CD8-positive, alpha-beta memory T cell (primary cell): ENCODE measurements at regions not wholly inside any gene's neighbourhood (a gene's known extent, or its start where the extent isn't known, plus 50 kb on each side); places are given as distances from the start of the nearest gene placed in this dataset.
"Not testable (repeated sequence)": the region's sequence is repeated elsewhere in the genome, so short reads cannot be mapped to it uniquely, and the experiment has no call there.

Source experiments
- CTCF ChIA-PET: fragments of 350-600 bp; sonication (Branson Sonifier 250); formaldehyde crosslinking; loops from one replicate; lab custom pipeline; 2021; ENCODE audit warnings: antibody characterized with exemption; lab: Charles Lee
- POLR2A ChIA-PET: fragments of 350-600 bp; sonication (Branson Sonifier 250); formaldehyde crosslinking; loops from one replicate; lab custom pipeline; 2021; ENCODE audit warnings: antibody characterized with exemption; lab: Charles Lee
- DNase-seq, 5 donors: peaks; one replicate each; pipeline versions ENCODE4 v3.0.0 to v3.0.0-alpha.2; 2020 to 2022; ENCODE audit warnings: mixed read lengths in 1 of 5
- H3K27ac ChIP-seq: one replicate; pipeline ENCODE4 v1.7.0; 2013; ENCODE audit warnings: low read depth, mild to moderate bottlenecking, low read length, moderate library complexity
- H3K27me3 ChIP-seq: 2 replicates; pipeline ENCODE4 v1.7.0; 2013; ENCODE audit warnings: low read length, mild to moderate bottlenecking; ENCODE audit not compliant: insufficient read depth, poor library complexity, severe bottlenecking
- H3K36me3 ChIP-seq: 2 replicates; pipeline ENCODE4 v1.7.0; 2013; ENCODE audit warnings: mild to moderate bottlenecking, low read length, moderate library complexity; ENCODE audit not compliant: insufficient read depth
- H3K4me1 ChIP-seq: 2 replicates; pipeline ENCODE4 v1.7.0; 2013; ENCODE audit warnings: mild to moderate bottlenecking, low read length, moderate library complexity; ENCODE audit not compliant: insufficient read depth
- H3K4me3 ChIP-seq: 2 replicates; pipeline ENCODE4 v1.7.0; 2013; ENCODE audit warnings: mild to moderate bottlenecking, low read length
- H3K9me3 ChIP-seq: 2 replicates; pipeline ENCODE4 v1.7.0; 2013; ENCODE audit warnings: mild to moderate bottlenecking, low read length
- H3K27ac Mint-ChIP-seq, 8 donors: one replicate each; pipeline ENCODE4 v1.8.0; 2020 to 2021; ENCODE audit warnings: mixed read lengths in 8 of 8, mild to moderate bottlenecking in 6 of 8, inconsistent platforms in 3 of 8, moderate library complexity in 3 of 8
- H3K27me3 Mint-ChIP-seq, 2 donors: one replicate each; pipeline ENCODE4 v1.8.0; 2020 to 2021; ENCODE audit warnings: mixed read lengths in 2 of 2, mild to moderate bottlenecking in 1 of 2, moderate library complexity in 1 of 2
- H3K36me3 Mint-ChIP-seq, 3 donors: one replicate each; pipeline ENCODE4 v1.8.0; 2020 to 2021; ENCODE audit warnings: mixed read lengths in 3 of 3, inconsistent platforms in 1 of 3, mild to moderate bottlenecking in 1 of 3
- H3K4me1 Mint-ChIP-seq, 3 donors: one replicate each; pipeline ENCODE4 v1.8.0; 2020 to 2021; ENCODE audit warnings: mixed read lengths in 3 of 3, inconsistent platforms in 1 of 3, mild to moderate bottlenecking in 1 of 3
- H3K4me3 Mint-ChIP-seq, 7 donors: one replicate each; pipeline ENCODE4 v1.8.0; 2020 to 2021; ENCODE audit warnings: mixed read lengths in 7 of 7, mild to moderate bottlenecking in 6 of 7, moderate library complexity in 4 of 7, inconsistent platforms in 2 of 7
- H3K9me3 Mint-ChIP-seq, 5 donors: one replicate each; pipeline ENCODE4 v1.8.0; 2020 to 2022; ENCODE audit warnings: mixed read lengths in 5 of 5, mild to moderate bottlenecking in 3 of 5, moderate library complexity in 2 of 5, inconsistent platforms in 1 of 5

DNA sequence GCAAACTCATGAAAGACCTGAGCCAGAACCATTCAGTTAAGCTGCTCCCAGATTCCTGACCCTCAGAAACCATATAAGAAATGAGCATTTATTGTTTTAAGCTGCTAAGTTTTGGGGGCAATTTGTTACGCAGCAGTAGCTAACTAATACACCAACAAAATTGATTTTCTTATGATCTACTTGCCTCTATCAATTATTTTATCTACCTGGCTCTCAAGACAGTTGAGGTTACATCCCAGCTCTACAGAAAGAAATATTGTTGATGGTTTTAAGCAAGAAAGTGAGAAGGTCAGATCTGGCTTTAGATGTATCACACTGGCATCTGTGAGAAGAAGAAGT lies 103.1 kb upstream of the MDM1 start:
- peaks cover 2 to 23% (median 12%) of the 10 kb centered on the region in 3 donors for H3K36me3 Mint-ChIP-seq
- CTCF ChIA-PET = no interaction called here
- Histone ChIP-seq H3K4me3 (no peak overlapping the region), H3K36me3 (no peaks in the 10 kb centered on the region), H3K9me3 (peaks cover 3% of the 10 kb centered on the region), H3K27ac (no peak overlapping the region), H3K27me3 (no peaks in the 10 kb centered on the region), H3K4me1 (peaks cover 4% of the 10 kb centered on the region)
- no peaks in the 10 kb centered on the region for H3K27me3 Mint-ChIP-seq
- DNase-seq = no peak
- POLR2A ChIA-PET = interaction anchor here (0.6 to 0.7 kb wide), 2 partner anchors 70 to 144 kb away, joined by 3 to 4 read pairs; no protein-coding TSS in a partner anchor
- H3K9me3 Mint-ChIP-seq = peaks cover 3 to 7% (median 3%) of the 10 kb centered on the region in 5 donors
- H3K27ac Mint-ChIP-seq = no peak overlapping the region
- no peak overlapping the region for H3K4me3 Mint-ChIP-seq
- peaks cover 13 to 15% (median 15%) of the 10 kb centered on the region in 3 donors for H3K4me1 Mint-ChIP-seq

DNA sequence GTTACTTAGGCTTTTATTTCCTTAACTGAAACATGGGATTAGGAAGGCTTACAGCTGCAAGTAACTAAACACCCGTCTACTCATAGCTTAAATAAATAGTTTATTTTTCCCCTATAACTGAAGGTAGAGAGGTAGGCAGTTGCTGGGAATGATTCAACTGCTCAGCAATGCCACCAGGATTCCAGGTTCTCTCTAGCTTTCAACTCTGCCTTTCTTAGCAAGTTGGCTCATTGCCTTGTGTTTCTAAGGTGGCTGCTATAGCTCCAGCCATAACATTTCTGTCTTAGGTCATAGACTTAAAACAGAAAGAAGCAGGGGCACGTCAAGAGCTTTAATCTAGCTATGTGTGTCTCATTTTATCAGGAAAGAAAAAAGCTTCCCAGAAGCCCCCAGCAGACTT lies 103.7 kb upstream of the MDM1 start:
- POLR2A ChIA-PET = interaction anchor here (0.5 kb wide), 1 partner anchor 20 kb away, joined by 6 read pairs; no protein-coding TSS in a partner anchor
- CTCF ChIA-PET = no interaction called here
- H3K27ac Mint-ChIP-seq = no peak overlapping the region
- peaks cover 7% of the 10 kb centered on the region for H3K4me1 ChIP-seq
- H3K4me1 Mint-ChIP-seq = peaks cover 14 to 20% (median 17%) of the 10 kb centered on the region in 3 donors
- no peak for DNase-seq
- H3K36me3 Mint-ChIP-seq = peaks cover 2 to 23% (median 12%) of the 10 kb centered on the region in 3 donors
- H3K9me3 Mint-ChIP-seq = peaks cover 3 to 7% (median 3%) of the 10 kb centered on the region in 5 donors
- no peak overlapping the region for H3K4me3 ChIP-seq
- H3K4me3 Mint-ChIP-seq = no peak overlapping the region
- no peaks in the 10 kb centered on the region for H3K27me3 ChIP-seq
- peaks cover 3% of the 10 kb centered on the region for H3K9me3 ChIP-seq
- no peak overlapping the region for H3K27ac ChIP-seq
- no peaks in the 10 kb centered on the region for H3K27me3 Mint-ChIP-seq
- no peaks in the 10 kb centered on the region for H3K36me3 ChIP-seq

- DNase-seq = no peak
- peaks cover 13% of the 10 kb centered on the region for H3K4me1 ChIP-seq
- Mint-ChIP-seq H3K4me3 (no peak overlapping the region), H3K27ac (no peak overlapping the region), H3K36me3 (peaks cover 7 to 31% (median 10%) of the 10 kb centered on the region in 3 donors), H3K27me3 (no peaks in the 10 kb centered on the region), H3K9me3 (peaks cover 3 to 7% (median 6%) of the 10 kb centered on the region in 5 donors), H3K4me1 (peaks cover 36 to 45% (median 42%) of the 10 kb centered on the region in 3 donors)
- ChIA-PET POLR2A (no interaction called here), CTCF (interaction anchor here (0.5 to 1.2 kb wide), 2 partner anchors 8 to 14 kb away, joined by 3 to 4 read pairs; no protein-coding TSS in a partner anchor)
- no peak overlapping the region for H3K4me3 ChIP-seq
- H3K27me3 ChIP-seq = no peaks in the 10 kb centered on the region
- peaks cover 3% of the 10 kb centered on the region for H3K9me3 ChIP-seq
- no peak overlapping the region for H3K27ac ChIP-seq
- H3K36me3 ChIP-seq = no peaks in the 10 kb centered on the region
Measured at GRCh38 chr12:68438601-68439000, 106.4 kb upstream of the MDM1 start.

DNA sequence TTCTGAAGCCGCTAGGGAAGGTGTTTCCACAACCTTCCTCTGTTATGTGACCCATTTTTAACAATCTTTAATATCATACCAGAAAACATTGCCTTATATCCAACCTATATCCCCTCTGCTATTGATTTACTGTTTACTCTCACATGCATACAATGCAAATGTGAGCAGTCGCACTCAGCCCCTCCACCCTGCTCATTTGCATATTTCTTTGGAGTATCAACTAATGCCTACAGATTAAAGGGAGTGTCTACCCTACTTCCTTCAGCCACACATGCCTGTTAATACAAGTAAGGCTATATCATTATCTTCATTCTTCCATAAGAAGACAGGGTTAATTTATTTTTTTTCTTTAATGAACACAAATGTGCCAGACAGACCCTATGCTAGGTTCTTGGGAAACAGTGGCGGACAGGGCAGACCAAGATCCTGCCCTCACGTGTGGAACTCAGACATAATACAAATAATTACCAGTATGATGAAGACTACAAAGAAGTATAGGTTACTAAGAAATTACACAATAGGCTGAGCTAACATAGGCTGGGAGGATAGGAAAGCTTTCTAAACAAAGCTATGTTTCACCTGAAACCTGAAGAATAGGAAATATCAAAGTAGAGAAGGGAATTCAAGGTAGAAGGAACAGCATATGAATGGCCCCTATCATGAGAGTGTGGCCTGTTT lies 107.3 kb upstream of the MDM1 start:
- Histone ChIP-seq H3K4me1 (peaks cover 13% of the 10 kb centered on the region), H3K4me3 (no peak overlapping the region), H3K36me3 (no peaks in the 10 kb centered on the region), H3K27me3 (no peaks in the 10 kb centered on the region), H3K27ac (no peak overlapping the region), H3K9me3 (peaks cover 3% of the 10 kb centered on the region)
- Mint-ChIP-seq H3K4me1 (peaks cover 39 to 48% (median 44%) of the 10 kb centered on the region in 3 donors), H3K27me3 (no peaks in the 10 kb centered on the region), H3K4me3 (peak overlapping the region in 2 of 7 donors; percentile 18 to 24), H3K27ac (peak overlapping the region in 3 of 8 donors; percentile 18 to 40 (median 26)), H3K36me3 (peaks cover 8 to 33% (median 14%) of the 10 kb centered on the region in 3 donors), H3K9me3 (peaks cover 3 to 11% (median 8%) of the 10 kb centered on the region in 5 donors)
- no peak for DNase-seq
- POLR2A ChIA-PET = no interaction called here
- CTCF ChIA-PET = interaction anchor here (1.2 kb wide), 1 partner anchor 7 kb away, joined by 3 read pairs; no protein-coding TSS in a partner anchor

DNA sequence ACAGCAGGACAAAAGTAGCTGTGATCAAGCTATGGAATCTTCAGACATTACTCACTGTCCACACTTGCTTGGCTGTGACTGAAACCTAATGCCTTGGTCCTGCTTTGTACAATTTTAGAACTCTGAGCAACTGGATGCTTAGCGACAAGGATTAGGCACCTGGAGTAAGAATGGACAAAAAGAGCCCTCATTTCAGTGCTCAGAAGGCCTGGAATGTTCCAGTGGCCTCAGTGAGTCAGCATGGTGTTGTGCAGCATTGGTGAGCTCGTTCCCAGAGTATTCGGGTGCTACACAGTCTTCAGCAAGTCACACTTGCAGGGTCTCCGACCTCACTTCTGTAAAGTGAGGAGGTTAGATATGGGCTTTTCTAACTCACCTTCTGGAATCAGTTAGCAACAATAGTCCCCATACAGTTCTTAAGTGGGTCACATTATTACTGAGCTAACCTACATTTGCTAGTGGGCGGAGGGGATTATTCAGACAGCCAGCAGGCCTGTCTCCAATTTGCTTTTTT lies 108.0 kb upstream of the MDM1 start:
- Mint-ChIP-seq H3K4me3 (peak overlapping the region in 3 of 7 donors; percentile 24 to 75 (median 44)), H3K36me3 (peaks cover 8 to 27% (median 14%) of the 10 kb centered on the region in 3 donors), H3K4me1 (peaks cover 43 to 53% (median 46%) of the 10 kb centered on the region in 3 donors), H3K9me3 (peaks cover 3 to 11% (median 8%) of the 10 kb centered on the region in 5 donors), H3K27ac (peak overlapping the region in 2 of 8 donors; percentile 6 to 83), H3K27me3 (no peaks in the 10 kb centered on the region)
- no peak for DNase-seq
- H3K9me3 ChIP-seq = peaks cover 3% of the 10 kb centered on the region
- H3K27me3 ChIP-seq = no peaks in the 10 kb centered on the region
- peaks cover 13% of the 10 kb centered on the region for H3K4me1 ChIP-seq
- ChIA-PET POLR2A (no interaction called here), CTCF (no interaction called here)
- no peak overlapping the region for H3K27ac ChIP-seq
- no peaks in the 10 kb centered on the region for H3K36me3 ChIP-seq
- no peak overlapping the region for H3K4me3 ChIP-seq

DNA sequence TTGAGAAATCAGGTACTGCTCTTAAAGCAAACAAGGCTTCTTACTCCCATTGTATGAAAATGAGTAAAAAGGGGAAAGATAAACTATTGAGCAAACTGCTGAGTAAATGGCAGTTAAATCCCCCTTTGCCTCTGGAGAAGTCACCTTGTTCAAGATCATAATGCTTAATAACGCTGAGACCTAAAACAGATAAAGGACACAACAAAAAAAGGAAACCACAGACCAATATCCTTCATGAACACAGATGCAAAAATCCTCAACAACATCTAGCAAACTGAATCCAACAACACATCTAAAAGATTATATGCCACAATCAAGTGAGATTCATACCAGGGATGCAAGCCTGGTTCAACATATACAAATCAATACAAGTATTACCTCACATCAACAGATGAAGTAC lies 109.0 kb upstream of the MDM1 start:
- Mint-ChIP-seq H3K4me1 (peaks cover 51 to 63% (median 55%) of the 10 kb centered on the region in 3 donors), H3K27ac (peak overlapping the region in 7 of 8 donors; percentile 15 to 80 (median 48)), H3K27me3 (no peaks in the 10 kb centered on the region), H3K4me3 (peak overlapping the region in 6 of 7 donors; percentile 3 to 73 (median 38)), H3K9me3 (peaks cover 0 to 7% (median 4%) of the 10 kb centered on the region in 5 donors), H3K36me3 (peaks cover 5 to 22% (median 14%) of the 10 kb centered on the region in 3 donors)
- DNase-seq = no peak
- ChIA-PET CTCF (interaction anchor here (0.9 to 1.3 kb wide), 2 partner anchors 76 to 175 kb away, joined by 3 read pairs; no protein-coding TSS in a partner anchor), POLR2A (interaction anchor here (0.7 to 1.1 kb wide), 2 partner anchors 76 to 151 kb away, joined by 3 to 4 read pairs; no protein-coding TSS in a partner anchor)
- no peak overlapping the region for H3K27ac ChIP-seq
- peaks cover 14% of the 10 kb centered on the region for H3K4me1 ChIP-seq
- H3K4me3 ChIP-seq = no peak overlapping the region
- no peaks in the 10 kb centered on the region for H3K9me3 ChIP-seq
- H3K36me3 ChIP-seq = no peaks in the 10 kb centered on the region
- no peaks in the 10 kb centered on the region for H3K27me3 ChIP-seq

DNA sequence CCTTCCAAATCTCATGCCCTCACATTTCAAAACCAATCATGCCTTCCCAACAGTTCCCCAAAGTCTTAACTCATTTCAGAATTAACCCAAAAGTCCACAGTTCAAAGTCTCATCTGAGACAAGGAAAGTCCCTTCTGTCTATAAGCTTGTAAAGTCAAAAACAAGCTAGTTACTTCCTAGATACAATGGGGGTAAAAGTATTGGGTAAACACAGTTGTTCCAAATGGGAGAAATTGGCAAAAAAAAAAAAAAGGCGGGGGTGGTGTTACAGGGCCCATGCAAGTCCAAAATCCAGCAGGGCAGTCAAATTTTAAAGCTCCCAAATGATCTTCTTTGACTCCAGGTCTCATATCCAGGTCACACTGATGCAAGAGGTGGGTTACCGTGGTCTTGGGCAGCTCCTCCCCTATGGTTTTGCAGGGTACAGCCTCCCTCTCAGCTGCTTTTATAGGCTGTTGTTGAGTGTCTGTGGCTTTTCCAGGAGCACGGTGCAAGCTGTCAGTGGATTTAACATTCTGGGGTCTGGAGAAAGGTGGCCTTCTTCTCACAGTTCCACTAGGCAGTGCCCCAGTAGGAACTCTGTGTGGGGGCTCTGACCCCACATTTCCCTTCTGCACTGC lies 110.3 kb upstream of the MDM1 start:
- DNase-seq, H3K27me3 Mint-ChIP-seq, POLR2A ChIA-PET, H3K27ac ChIP-seq, H3K9me3 ChIP-seq, H3K36me3 ChIP-seq, H3K4me3 ChIP-seq, H3K27me3 ChIP-seq, H3K9me3 Mint-ChIP-seq: not testable (repeated sequence)
- CTCF ChIA-PET = interaction anchor here (0.9 to 1.6 kb wide), 3 partner anchors 8 to 77 kb away, joined by 3 to 6 read pairs (median 3); no protein-coding TSS in a partner anchor
- Mint-ChIP-seq H3K4me3 (peak overlapping the region in 4 of 7 donors; percentile 19 to 73 (median 30)), H3K4me1 (peaks cover 62 to 76% (median 68%) of the 10 kb centered on the region in 3 donors), H3K36me3 (peaks cover 5 to 22% (median 14%) of the 10 kb centered on the region in 3 donors), H3K27ac (peak overlapping the region in 7 of 8 donors; percentile 15 to 89 (median 64))
- H3K4me1 ChIP-seq = peaks cover 27% of the 10 kb centered on the region
